ENCODE measurements at regions not wholly inside any gene's neighbourhood (a gene's known extent, or its start where the extent isn't known, plus 50 kb on each side); places are given as distances from the start of the nearest gene placed in this dataset.
A peak's percentile ranks its signal among the peaks of the same experiment; 100 is the strongest.

DNA sequence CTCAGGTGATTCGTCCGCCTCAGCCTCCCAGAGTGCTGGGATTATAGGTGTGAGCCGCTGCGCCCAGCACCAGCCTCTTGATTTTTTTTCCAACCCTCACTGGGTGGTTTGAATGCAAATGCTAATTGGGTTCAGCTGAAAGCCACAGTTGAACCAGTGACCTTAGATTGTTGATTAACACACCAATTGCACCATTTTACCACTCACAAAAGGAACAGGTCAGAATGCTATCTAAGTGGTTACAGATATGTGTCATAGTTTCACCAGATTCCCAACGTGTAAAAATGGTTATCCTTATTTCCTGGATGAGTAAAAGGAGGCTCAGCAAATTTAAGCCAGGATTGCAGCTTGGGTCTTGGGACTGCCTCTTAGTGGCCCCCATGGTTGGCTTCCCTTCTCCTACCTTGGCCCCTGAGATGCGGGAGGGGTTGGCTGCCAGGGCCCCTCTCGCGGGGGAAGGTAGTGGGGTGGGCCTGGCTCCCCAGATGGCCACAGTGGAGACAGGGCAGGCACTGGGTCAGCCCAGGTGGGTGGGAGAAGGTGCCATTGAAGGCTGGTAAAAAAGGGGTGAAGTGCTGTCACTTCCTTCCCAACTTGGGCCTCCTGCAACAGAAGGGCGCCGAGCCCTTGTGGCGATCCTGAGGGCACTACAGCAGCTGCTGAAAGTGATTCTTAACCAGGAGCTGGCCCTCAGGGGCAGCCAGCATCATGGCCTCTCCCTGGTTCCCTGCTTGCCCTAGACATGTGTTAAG is 164.9 kb upstream of the HAAO start:
- POLR2A ChIA-PET: no interaction called here
- DNase-seq (ENCODE audit: low read depth, low spot score) (no peak), ATAC-seq (no peak)
- Histone ChIP-seq H2AFZ (ENCODE audit: low read depth, low read length, poor library complexity, severe bottlenecking) (no peak overlapping the region), H3K27me3 (ENCODE audit: insufficient read depth, low read length) (no peaks in the 10 kb centered on the region), H3K4me1 (ENCODE audit: control insufficient read depth in 1 of 2, insufficient read depth in 2 of 2, low read length in 2 of 2) (peaks cover 0 to 9% of the 10 kb centered on the region in 2 experiments; a peak in 2 of 4 replicates), H4K20me1 (ENCODE audit: insufficient read depth) (no peaks in the 10 kb centered on the region), H3K4me3 (replicated peaks in 1 of 2; ENCODE audit: low read depth in 1 of 2, low read length in 2 of 2) (no peak overlapping the region), H3K9ac (ENCODE audit: low read length) (no peak overlapping the region), H3K27ac (ENCODE audit: low read depth, low read length) (no peak overlapping the region), H3K9me3 (ENCODE audit: control insufficient read depth in 1 of 2, insufficient read depth in 1 of 2, low read depth in 1 of 2, low read length in 2 of 2) (no peaks in the 10 kb centered on the region), H3K36me3 (ENCODE audit: control insufficient read depth in 1 of 2, insufficient read depth in 2 of 2, low read length in 2 of 2) (no peaks in the 10 kb centered on the region), H3K9me2 (ENCODE audit: insufficient read depth) (no peaks in the 10 kb centered on the region), H3K4me2 (ENCODE audit: low read length) (no peak overlapping the region), H3K79me2 (ENCODE audit: insufficient read depth, low read length) (no peaks in the 10 kb centered on the region)
- no peak for TF ChIP-seq POLR2A (IDR thresholded peaks at IDR 0.05; ENCODE audit: borderline replicate concordance, extremely low read depth, insufficient read depth, insufficient read length)
- no peak for TF ChIP-seq SP1 (IDR thresholded peaks at IDR 0.05; ENCODE audit: low read depth)
- TF ChIP-seq SRF (IDR thresholded peaks at IDR 0.05; ENCODE audit: low read depth): no peak
- TF ChIP-seq, protein P1, sequence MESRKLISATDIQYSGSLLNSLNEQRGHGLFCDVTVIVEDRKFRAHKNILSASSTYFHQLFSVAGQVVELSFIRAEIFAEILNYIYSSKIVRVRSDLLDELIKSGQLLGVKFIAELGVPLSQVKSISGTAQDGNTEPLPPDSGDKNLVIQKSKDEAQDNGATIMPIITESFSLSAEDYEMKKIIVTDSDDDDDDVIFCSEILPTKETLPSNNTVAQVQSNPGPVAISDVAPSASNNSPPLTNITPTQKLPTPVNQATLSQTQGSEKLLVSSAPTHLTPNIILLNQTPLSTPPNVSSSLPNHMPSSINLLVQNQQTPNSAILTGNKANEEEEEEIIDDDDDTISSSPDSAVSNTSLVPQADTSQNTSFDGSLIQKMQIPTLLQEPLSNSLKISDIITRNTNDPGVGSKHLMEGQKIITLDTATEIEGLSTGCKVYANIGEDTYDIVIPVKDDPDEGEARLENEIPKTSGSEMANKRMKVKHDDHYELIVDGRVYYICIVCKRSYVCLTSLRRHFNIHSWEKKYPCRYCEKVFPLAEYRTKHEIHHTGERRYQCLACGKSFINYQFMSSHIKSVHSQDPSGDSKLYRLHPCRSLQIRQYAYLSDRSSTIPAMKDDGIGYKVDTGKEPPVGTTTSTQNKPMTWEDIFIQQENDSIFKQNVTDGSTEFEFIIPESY (IDR thresholded peaks at IDR 0.05; ENCODE audit: extremely low read depth, insufficient replicate concordance, low read length): no peak
- no peak for TF ChIP-seq EZH2 (IDR thresholded peaks at IDR 0.05)
- CTCF ChIA-PET: no interaction called here
- BruUV-seq (replicated peaks): no TSS peak
- RAD21 ChIA-PET (ENCODE audit: low non-redundant PET in 1 of 2, low total read pairs in 2 of 2, uncharacterized antibody in 2 of 2, unreplicated experiment in 2 of 2): no interaction called here
- intact Hi-C loops (cut with micrococcal nuclease): no loop called here

- H3K9me2 ChIP-seq (ENCODE audit: insufficient read depth): no peaks in the 10 kb centered on the region
- ATAC-seq (no peak), DNase-seq (ENCODE audit: low read depth, low spot score) (no peak)
- H3K4me3 ChIP-seq (replicated peaks in 1 of 2; ENCODE audit: low read depth in 1 of 2, low read length in 2 of 2): no peak overlapping the region
- no peaks in the 10 kb centered on the region for H4K20me1 ChIP-seq (ENCODE audit: insufficient read depth)
- no peak overlapping the region for H3K27ac ChIP-seq (ENCODE audit: low read depth, low read length)
- RAD21 ChIA-PET (ENCODE audit: low non-redundant PET in 1 of 2, low total read pairs in 2 of 2, uncharacterized antibody in 2 of 2, unreplicated experiment in 2 of 2): no interaction called here
- intact Hi-C loops (cut with micrococcal nuclease): no loop called here
- no peak overlapping the region for H3K9ac ChIP-seq (ENCODE audit: low read length)
- H3K4me2 ChIP-seq (ENCODE audit: low read length): peak overlapping the region; percentile 21; the same call in 1 of the 2 replicates
- no peaks in the 10 kb centered on the region for H3K36me3 ChIP-seq (ENCODE audit: control insufficient read depth in 1 of 2, insufficient read depth in 2 of 2, low read length in 2 of 2)
- no peak overlapping the region for H2AFZ ChIP-seq (ENCODE audit: low read depth, low read length, poor library complexity, severe bottlenecking)
- no TSS peak for BruUV-seq (replicated peaks)
- TF ChIP-seq, protein P2, sequence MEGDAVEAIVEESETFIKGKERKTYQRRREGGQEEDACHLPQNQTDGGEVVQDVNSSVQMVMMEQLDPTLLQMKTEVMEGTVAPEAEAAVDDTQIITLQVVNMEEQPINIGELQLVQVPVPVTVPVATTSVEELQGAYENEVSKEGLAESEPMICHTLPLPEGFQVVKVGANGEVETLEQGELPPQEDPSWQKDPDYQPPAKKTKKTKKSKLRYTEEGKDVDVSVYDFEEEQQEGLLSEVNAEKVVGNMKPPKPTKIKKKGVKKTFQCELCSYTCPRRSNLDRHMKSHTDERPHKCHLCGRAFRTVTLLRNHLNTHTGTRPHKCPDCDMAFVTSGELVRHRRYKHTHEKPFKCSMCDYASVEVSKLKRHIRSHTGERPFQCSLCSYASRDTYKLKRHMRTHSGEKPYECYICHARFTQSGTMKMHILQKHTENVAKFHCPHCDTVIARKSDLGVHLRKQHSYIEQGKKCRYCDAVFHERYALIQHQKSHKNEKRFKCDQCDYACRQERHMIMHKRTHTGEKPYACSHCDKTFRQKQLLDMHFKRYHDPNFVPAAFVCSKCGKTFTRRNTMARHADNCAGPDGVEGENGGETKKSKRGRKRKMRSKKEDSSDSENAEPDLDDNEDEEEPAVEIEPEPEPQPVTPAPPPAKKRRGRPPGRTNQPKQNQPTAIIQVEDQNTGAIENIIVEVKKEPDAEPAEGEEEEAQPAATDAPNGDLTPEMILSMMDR (IDR thresholded peaks at IDR 0.05 in 2 of 3, conservative IDR thresholded peaks at IDR 0.05 in 1 of 3; ENCODE audit: borderline replicate concordance in 1 of 3, insufficient read depth in 1 of 3, low read depth in 2 of 3, low read length in 2 of 3): no peak
- no peak for TF ChIP-seq EZH2 (IDR thresholded peaks at IDR 0.05)
- no peak for TF ChIP-seq JUND (IDR thresholded peaks at IDR 0.05)
- no peaks in the 10 kb centered on the region for H3K79me2 ChIP-seq (ENCODE audit: insufficient read depth, low read length)
- H3K27me3 ChIP-seq (ENCODE audit: insufficient read depth, low read length): no peaks in the 10 kb centered on the region
- no peaks in the 10 kb centered on the region for H3K9me3 ChIP-seq (ENCODE audit: control insufficient read depth in 1 of 2, insufficient read depth in 1 of 2, low read depth in 1 of 2, low read length in 2 of 2)
- POLR2A ChIA-PET: no interaction called here
- CTCF ChIA-PET: interaction anchor here (1.1 kb wide), 1 partner anchor 10 kb away, joined by 3 read pairs; no protein-coding TSS in a partner anchor
- H3K4me1 ChIP-seq (ENCODE audit: control insufficient read depth in 1 of 2, insufficient read depth in 2 of 2, low read length in 2 of 2): peaks cover 0 to 9% of the 10 kb centered on the region in 2 experiments; a peak in 2 of 4 replicates
These were observed 162.0 kb upstream of the HAAO start for GRCh38 chr2:42954227-42954962.
